ENCODE measurements at regions not wholly inside any gene's neighbourhood (a gene's known extent, or its start where the extent isn't known, plus 50 kb on each side); places are given as distances from the start of the nearest gene placed in this dataset.

DNA sequence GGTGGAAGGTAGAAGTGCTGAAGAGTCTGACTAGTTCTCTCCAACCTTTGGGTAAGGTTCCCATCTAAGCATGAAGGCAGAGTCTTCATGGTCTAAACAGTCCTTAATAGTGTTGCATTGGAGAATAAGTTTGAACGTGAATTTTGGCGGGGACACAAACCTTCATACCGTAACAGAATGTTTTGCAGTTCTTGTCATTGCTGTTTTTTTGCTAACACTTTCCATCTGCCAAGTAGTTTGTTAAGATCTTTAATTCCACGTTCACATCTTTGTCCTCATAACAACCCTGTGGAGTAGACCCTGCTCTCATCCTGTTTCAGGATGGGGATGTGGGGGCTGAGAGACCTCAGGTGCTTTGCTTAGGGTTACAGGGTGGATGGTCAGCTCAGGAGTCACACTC lies 936.9 kb upstream of the EEF2KMT start:
- TF ChIP-seq POLR2A (IDR thresholded peaks at IDR 0.05) (no peak), CTCF (IDR thresholded peaks at IDR 0.05) (no peak)

All from heart left ventricle (tissue), 13 donors.